H1 (cell line): ENCODE measurements at regions not wholly inside any gene's neighbourhood (a gene's known extent, or its start where the extent isn't known, plus 50 kb on each side); places are given as distances from the start of the nearest gene placed in this dataset. TPM values are rescaled to one million over a fixed set of nuclear protein-coding genes. Genes with fewer than 3 reads are reported as not detected.
A peak's percentile ranks its signal among the peaks of the same experiment; 100 is the strongest.

Experiments
- small RNA-seq: library from polyadenylated mRNA; stranded (forward); fragments of <200 nt; extraction: miRNeasy Mini kit (QIAGEN cat#:217004); gene quantifications from one replicate; pipeline ENCODE3, GENCODE V24; 2013; ENCODE audit not compliant: insufficient read depth

Small RNA genes in the stretch of these regions (small RNA-seq; reads per million reads assigned to genes)
- not detected for gene AC091979.2
- gene RNU2-48P = 2.1 reads per million, percentile 17 among the genes with 10 or more reads in this experiment
